ENCODE measurements at regions not wholly inside any gene's neighbourhood (a gene's known extent, or its start where the extent isn't known, plus 50 kb on each side); places are given as distances from the start of the nearest gene placed in this dataset.

DNA sequence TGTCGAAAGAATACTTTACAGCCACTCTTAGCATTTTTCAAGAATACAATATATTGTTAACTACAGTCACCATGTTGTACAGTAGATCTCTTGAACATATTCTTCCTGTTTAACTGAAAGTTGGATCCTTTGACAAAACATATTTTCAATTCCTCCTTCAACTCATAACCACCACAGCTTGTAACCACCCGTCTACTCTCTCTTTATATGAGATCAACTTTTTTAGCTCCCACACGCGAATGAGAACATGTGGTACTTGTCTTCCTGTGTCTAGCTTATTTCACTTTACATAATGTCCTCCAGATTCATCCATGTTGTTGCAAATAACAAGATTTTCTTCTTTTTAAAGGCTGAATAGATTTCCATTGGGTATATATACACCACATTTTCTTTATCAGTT lies 338.3 kb upstream of the IGFBP7 start:
- TF ChIP-seq, protein P1, sequence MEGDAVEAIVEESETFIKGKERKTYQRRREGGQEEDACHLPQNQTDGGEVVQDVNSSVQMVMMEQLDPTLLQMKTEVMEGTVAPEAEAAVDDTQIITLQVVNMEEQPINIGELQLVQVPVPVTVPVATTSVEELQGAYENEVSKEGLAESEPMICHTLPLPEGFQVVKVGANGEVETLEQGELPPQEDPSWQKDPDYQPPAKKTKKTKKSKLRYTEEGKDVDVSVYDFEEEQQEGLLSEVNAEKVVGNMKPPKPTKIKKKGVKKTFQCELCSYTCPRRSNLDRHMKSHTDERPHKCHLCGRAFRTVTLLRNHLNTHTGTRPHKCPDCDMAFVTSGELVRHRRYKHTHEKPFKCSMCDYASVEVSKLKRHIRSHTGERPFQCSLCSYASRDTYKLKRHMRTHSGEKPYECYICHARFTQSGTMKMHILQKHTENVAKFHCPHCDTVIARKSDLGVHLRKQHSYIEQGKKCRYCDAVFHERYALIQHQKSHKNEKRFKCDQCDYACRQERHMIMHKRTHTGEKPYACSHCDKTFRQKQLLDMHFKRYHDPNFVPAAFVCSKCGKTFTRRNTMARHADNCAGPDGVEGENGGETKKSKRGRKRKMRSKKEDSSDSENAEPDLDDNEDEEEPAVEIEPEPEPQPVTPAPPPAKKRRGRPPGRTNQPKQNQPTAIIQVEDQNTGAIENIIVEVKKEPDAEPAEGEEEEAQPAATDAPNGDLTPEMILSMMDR (conservative IDR thresholded peaks at IDR 0.05; ENCODE audit: low read depth in 2 of 2) = no peak
- no peak for TF ChIP-seq EZH2 (IDR thresholded peaks at IDR 0.05; ENCODE audit: low read depth, unreplicated experiment)
- no peak for TF ChIP-seq POLR2AphosphoS5 (IDR thresholded peaks at IDR 0.05; ENCODE audit: low read depth)
- no peak for TF ChIP-seq CREB1 (CRISPR knock-in tag; IDR thresholded peaks at IDR 0.05; ENCODE audit: low read depth)
- TF ChIP-seq EZH2phosphoT487 (IDR thresholded peaks at IDR 0.05; ENCODE audit: unreplicated experiment) = no peak
- TF ChIP-seq, protein P2, sequence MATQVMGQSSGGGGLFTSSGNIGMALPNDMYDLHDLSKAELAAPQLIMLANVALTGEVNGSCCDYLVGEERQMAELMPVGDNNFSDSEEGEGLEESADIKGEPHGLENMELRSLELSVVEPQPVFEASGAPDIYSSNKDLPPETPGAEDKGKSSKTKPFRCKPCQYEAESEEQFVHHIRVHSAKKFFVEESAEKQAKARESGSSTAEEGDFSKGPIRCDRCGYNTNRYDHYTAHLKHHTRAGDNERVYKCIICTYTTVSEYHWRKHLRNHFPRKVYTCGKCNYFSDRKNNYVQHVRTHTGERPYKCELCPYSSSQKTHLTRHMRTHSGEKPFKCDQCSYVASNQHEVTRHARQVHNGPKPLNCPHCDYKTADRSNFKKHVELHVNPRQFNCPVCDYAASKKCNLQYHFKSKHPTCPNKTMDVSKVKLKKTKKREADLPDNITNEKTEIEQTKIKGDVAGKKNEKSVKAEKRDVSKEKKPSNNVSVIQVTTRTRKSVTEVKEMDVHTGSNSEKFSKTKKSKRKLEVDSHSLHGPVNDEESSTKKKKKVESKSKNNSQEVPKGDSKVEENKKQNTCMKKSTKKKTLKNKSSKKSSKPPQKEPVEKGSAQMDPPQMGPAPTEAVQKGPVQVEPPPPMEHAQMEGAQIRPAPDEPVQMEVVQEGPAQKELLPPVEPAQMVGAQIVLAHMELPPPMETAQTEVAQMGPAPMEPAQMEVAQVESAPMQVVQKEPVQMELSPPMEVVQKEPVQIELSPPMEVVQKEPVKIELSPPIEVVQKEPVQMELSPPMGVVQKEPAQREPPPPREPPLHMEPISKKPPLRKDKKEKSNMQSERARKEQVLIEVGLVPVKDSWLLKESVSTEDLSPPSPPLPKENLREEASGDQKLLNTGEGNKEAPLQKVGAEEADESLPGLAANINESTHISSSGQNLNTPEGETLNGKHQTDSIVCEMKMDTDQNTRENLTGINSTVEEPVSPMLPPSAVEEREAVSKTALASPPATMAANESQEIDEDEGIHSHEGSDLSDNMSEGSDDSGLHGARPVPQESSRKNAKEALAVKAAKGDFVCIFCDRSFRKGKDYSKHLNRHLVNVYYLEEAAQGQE (IDR thresholded peaks at IDR 0.05; ENCODE audit: unreplicated experiment) = no peak
- TF ChIP-seq NANOG (IDR thresholded peaks at IDR 0.05; ENCODE audit: borderline replicate concordance) = no peak
- TF ChIP-seq, protein P3, sequence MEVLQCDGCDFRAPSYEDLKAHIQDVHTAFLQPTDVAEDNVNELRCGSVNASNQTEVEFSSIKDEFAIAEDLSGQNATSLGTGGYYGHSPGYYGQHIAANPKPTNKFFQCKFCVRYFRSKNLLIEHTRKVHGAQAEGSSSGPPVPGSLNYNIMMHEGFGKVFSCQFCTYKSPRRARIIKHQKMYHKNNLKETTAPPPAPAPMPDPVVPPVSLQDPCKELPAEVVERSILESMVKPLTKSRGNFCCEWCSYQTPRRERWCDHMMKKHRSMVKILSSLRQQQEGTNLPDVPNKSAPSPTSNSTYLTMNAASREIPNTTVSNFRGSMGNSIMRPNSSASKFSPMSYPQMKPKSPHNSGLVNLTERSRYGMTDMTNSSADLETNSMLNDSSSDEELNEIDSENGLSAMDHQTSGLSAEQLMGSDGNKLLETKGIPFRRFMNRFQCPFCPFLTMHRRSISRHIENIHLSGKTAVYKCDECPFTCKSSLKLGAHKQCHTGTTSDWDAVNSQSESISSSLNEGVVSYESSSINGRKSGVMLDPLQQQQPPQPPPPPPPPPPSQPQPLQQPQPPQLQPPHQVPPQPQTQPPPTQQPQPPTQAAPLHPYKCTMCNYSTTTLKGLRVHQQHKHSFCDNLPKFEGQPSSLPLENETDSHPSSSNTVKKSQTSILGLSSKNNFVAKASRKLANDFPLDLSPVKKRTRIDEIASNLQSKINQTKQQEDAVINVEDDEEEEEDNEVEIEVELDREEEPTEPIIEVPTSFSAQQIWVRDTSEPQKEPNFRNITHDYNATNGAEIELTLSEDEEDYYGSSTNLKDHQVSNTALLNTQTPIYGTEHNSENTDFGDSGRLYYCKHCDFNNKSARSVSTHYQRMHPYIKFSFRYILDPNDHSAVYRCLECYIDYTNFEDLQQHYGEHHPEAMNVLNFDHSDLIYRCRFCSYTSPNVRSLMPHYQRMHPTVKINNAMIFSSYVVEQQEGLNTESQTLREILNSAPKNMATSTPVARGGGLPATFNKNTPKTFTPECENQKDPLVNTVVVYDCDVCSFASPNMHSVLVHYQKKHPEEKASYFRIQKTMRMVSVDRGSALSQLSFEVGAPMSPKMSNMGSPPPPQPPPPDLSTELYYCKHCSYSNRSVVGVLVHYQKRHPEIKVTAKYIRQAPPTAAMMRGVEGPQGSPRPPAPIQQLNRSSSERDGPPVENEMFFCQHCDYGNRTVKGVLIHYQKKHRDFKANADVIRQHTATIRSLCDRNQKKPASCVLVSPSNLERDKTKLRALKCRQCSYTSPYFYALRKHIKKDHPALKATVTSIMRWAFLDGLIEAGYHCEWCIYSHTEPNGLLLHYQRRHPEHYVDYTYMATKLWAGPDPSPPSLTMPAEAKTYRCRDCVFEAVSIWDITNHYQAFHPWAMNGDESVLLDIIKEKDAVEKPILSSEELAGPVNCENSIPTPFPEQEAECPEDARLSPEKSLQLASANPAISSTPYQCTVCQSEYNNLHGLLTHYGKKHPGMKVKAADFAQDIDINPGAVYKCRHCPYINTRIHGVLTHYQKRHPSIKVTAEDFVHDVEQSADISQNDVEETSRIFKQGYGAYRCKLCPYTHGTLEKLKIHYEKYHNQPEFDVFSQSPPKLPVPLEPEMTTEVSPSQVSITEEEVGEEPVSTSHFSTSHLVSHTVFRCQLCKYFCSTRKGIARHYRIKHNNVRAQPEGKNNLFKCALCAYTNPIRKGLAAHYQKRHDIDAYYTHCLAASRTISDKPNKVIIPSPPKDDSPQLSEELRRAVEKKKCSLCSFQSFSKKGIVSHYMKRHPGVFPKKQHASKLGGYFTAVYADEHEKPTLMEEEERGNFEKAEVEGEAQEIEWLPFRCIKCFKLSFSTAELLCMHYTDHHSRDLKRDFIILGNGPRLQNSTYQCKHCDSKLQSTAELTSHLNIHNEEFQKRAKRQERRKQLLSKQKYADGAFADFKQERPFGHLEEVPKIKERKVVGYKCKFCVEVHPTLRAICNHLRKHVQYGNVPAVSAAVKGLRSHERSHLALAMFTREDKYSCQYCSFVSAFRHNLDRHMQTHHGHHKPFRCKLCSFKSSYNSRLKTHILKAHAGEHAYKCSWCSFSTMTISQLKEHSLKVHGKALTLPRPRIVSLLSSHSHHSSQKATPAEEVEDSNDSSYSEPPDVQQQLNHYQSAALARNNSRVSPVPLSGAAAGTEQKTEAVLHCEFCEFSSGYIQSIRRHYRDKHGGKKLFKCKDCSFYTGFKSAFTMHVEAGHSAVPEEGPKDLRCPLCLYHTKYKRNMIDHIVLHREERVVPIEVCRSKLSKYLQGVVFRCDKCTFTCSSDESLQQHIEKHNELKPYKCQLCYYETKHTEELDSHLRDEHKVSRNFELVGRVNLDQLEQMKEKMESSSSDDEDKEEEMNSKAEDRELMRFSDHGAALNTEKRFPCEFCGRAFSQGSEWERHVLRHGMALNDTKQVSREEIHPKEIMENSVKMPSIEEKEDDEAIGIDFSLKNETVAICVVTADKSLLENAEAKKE (CRISPR knock-in tag; IDR thresholded peaks at IDR 0.05) = no peak
- no peak for TF ChIP-seq ZNF114 (CRISPR knock-in tag; IDR thresholded peaks at IDR 0.05)
- no peak for TF ChIP-seq STAT1 (IDR thresholded peaks at IDR 0.05; ENCODE audit: unreplicated experiment)
- TF ChIP-seq ZNF331 (CRISPR knock-in tag; IDR thresholded peaks at IDR 0.05; ENCODE audit: low read depth) = no peak

Data from GM23338 (cell line).